GM23338 (cell line): ENCODE measurements at regions not wholly inside any gene's neighbourhood (a gene's known extent, or its start where the extent isn't known, plus 50 kb on each side); places are given as distances from the start of the nearest gene placed in this dataset.

Experiments
- ATAC-seq: fragments of 200-7000 bp; cut with Tn5 transposase; 3 replicates; pipeline ENCODE4 v1.9.1; 2020
- DNase-seq: peaks from one replicate; pipeline ENCODE4 v3.0.0-alpha.2; 2015; ENCODE audit warnings: low spot score
- H2AFZ ChIP-seq: fragments of 200-600 bp; sonication (generic); 2 replicates; pipeline ENCODE4 v1.8.0; 2016; ENCODE audit warnings: antibody characterized with exemption, mild to moderate bottlenecking, moderate library complexity
- H3F3A ChIP-seq: fragments of 200-600 bp; sonication (generic); replicated peaks from 2 replicates; pipeline ENCODE4 v1.8.0; 2017; ENCODE audit warnings: antibody characterized with exemption, mixed run types, low read depth
- H3K27ac ChIP-seq: fragments of 200-600 bp; sonication (generic); 2 replicates; pipeline ENCODE4 v1.6.1; 2016; ENCODE audit warnings: low read depth
- H3K27me3 ChIP-seq: fragments of 200-600 bp; sonication (generic); 2 replicates; pipeline ENCODE4 v1.8.0; 2016; ENCODE audit warnings: mild to moderate bottlenecking, mixed run types, moderate library complexity; ENCODE audit not compliant: insufficient read depth
- H3K36me3 ChIP-seq: fragments of 200-600 bp; sonication (generic); 2 replicates; pipeline ENCODE4 v1.8.0; 2016; ENCODE audit warnings: mild to moderate bottlenecking; ENCODE audit not compliant: insufficient read depth
- H3K4me1 ChIP-seq: fragments of 200-600 bp; sonication (generic); 2 replicates; pipeline ENCODE4 v1.8.0; 2016; ENCODE audit warnings: mild to moderate bottlenecking, moderate library complexity; ENCODE audit not compliant: insufficient read depth
- H3K4me2 ChIP-seq: fragments of 200-600 bp; sonication (generic); 2 replicates; pipeline ENCODE4 v1.7.1; 2017; ENCODE audit warnings: mixed run types
- H3K4me3 ChIP-seq: fragments of 200-600 bp; sonication (generic); 2 replicates; pipeline ENCODE4 v1.6.1; 2016; ENCODE audit warnings: mixed run types
- H3K79me2 ChIP-seq: fragments of 200-600 bp; sonication (generic); replicated peaks from 2 replicates; pipeline ENCODE4 v1.8.0; 2017; ENCODE audit warnings: mild to moderate bottlenecking; ENCODE audit not compliant: insufficient read depth
- H3K9me2 ChIP-seq: fragments of 200-600 bp; sonication (generic); 2 replicates; pipeline ENCODE4 v1.8.0; 2017; ENCODE audit not compliant: insufficient read depth
- H4K20me1 ChIP-seq: fragments of 200-600 bp; sonication (generic); replicated peaks from 2 replicates; pipeline ENCODE4 v1.8.0; 2017; ENCODE audit warnings: mild to moderate bottlenecking; ENCODE audit not compliant: insufficient read depth
- H3K27ac Mint-ChIP-seq: 2 replicates; pipeline ENCODE4 v1.8.0; 2020; ENCODE audit warnings: inconsistent platforms, mild to moderate bottlenecking, moderate library complexity, mixed read lengths
- H3K27me3 Mint-ChIP-seq: 3 replicates; pipeline ENCODE4 v1.8.0; 2022; ENCODE audit warnings: low read depth, mild to moderate bottlenecking, moderate library complexity, mixed read lengths, inconsistent platforms; ENCODE audit not compliant: insufficient read depth, poor library complexity
- H3K36me3 Mint-ChIP-seq: 3 replicates; pipeline ENCODE4 v1.8.0; 2021; ENCODE audit warnings: low read depth, mild to moderate bottlenecking, inconsistent platforms, moderate library complexity, mixed read lengths
- H3K4me1 Mint-ChIP-seq: 3 replicates; pipeline ENCODE4 v1.8.0; 2020; ENCODE audit warnings: mild to moderate bottlenecking, inconsistent platforms, mixed read lengths
- H3K4me3 Mint-ChIP-seq: 3 replicates; pipeline ENCODE4 v1.8.0; 2021; ENCODE audit warnings: moderate library complexity, mild to moderate bottlenecking, inconsistent platforms, mixed read lengths
- H3K9me3 Mint-ChIP-seq: 3 replicates; pipeline ENCODE4 v1.8.0; 2020; ENCODE audit warnings: moderate library complexity, mild to moderate bottlenecking, inconsistent platforms, mixed read lengths
- CTCF ChIP-seq, 2 experiments: fragments of 200-600 bp in 1 of 2; sonication (generic) in 1 of 2; conservative IDR thresholded peaks; 2 replicates each; pipeline versions ENCODE4 v1.5.1 to v1.6.1; 2016 to 2017; ENCODE audit warnings: antibody characterized with exemption in 2 of 2, low read depth in 2 of 2, mild to moderate bottlenecking in 2 of 2, moderate library complexity in 1 of 2
- EZH2 ChIP-seq: fragments of 200-600 bp; sonication (generic); IDR thresholded peaks from one replicate; pipeline ENCODE4 v1.8.0; 2017; ENCODE audit warnings: antibody characterized with exemption, mild to moderate bottlenecking, low read depth; ENCODE audit not compliant: unreplicated experiment
- NANOG ChIP-seq: IDR thresholded peaks from 2 replicates; pipeline ENCODE4 v1.6.1; 2016; ENCODE audit warnings: antibody characterized with exemption, borderline replicate concordance
- POLR2AphosphoS5 ChIP-seq: IDR thresholded peaks from 2 replicates; pipeline ENCODE4 v1.6.1; 2016; ENCODE audit warnings: antibody characterized with exemption, low read depth
- TF ChIP-seq, protein P1 (sequence below): fragments of 250-450 bp; sonication (Bioruptor Pico); IDR thresholded peaks from 2 replicates; pipeline ENCODE4 v1.5.0; 2020; ENCODE audit warnings: mild to moderate bottlenecking, moderate library complexity
- TF ChIP-seq, protein P2 (sequence below): IDR thresholded peaks from 2 replicates; pipeline ENCODE4 v1.6.1; 2016; ENCODE audit warnings: antibody characterized with exemption

GRCh38 chr10:78754269-78755062 is 314.3 kb upstream of the ZMIZ1 start:
- no peak overlapping the region for H3K27ac Mint-ChIP-seq

GRCh38 chr10:78755063-78755701 is 313.6 kb upstream of the ZMIZ1 start:
- H4K20me1 ChIP-seq = no peaks in the 10 kb centered on the region
- H3K36me3 Mint-ChIP-seq = no peaks in the 10 kb centered on the region
- peaks cover 16% of the 10 kb centered on the region for H3K27me3 Mint-ChIP-seq
- H2AFZ ChIP-seq = peak overlapping the region; percentile 89
- H3K4me1 ChIP-seq = no peaks in the 10 kb centered on the region; the same call in 1 of the 2 replicates
- ATAC-seq (no peak), DNase-seq (no peak)
- TF ChIP-seq, protein P1, sequence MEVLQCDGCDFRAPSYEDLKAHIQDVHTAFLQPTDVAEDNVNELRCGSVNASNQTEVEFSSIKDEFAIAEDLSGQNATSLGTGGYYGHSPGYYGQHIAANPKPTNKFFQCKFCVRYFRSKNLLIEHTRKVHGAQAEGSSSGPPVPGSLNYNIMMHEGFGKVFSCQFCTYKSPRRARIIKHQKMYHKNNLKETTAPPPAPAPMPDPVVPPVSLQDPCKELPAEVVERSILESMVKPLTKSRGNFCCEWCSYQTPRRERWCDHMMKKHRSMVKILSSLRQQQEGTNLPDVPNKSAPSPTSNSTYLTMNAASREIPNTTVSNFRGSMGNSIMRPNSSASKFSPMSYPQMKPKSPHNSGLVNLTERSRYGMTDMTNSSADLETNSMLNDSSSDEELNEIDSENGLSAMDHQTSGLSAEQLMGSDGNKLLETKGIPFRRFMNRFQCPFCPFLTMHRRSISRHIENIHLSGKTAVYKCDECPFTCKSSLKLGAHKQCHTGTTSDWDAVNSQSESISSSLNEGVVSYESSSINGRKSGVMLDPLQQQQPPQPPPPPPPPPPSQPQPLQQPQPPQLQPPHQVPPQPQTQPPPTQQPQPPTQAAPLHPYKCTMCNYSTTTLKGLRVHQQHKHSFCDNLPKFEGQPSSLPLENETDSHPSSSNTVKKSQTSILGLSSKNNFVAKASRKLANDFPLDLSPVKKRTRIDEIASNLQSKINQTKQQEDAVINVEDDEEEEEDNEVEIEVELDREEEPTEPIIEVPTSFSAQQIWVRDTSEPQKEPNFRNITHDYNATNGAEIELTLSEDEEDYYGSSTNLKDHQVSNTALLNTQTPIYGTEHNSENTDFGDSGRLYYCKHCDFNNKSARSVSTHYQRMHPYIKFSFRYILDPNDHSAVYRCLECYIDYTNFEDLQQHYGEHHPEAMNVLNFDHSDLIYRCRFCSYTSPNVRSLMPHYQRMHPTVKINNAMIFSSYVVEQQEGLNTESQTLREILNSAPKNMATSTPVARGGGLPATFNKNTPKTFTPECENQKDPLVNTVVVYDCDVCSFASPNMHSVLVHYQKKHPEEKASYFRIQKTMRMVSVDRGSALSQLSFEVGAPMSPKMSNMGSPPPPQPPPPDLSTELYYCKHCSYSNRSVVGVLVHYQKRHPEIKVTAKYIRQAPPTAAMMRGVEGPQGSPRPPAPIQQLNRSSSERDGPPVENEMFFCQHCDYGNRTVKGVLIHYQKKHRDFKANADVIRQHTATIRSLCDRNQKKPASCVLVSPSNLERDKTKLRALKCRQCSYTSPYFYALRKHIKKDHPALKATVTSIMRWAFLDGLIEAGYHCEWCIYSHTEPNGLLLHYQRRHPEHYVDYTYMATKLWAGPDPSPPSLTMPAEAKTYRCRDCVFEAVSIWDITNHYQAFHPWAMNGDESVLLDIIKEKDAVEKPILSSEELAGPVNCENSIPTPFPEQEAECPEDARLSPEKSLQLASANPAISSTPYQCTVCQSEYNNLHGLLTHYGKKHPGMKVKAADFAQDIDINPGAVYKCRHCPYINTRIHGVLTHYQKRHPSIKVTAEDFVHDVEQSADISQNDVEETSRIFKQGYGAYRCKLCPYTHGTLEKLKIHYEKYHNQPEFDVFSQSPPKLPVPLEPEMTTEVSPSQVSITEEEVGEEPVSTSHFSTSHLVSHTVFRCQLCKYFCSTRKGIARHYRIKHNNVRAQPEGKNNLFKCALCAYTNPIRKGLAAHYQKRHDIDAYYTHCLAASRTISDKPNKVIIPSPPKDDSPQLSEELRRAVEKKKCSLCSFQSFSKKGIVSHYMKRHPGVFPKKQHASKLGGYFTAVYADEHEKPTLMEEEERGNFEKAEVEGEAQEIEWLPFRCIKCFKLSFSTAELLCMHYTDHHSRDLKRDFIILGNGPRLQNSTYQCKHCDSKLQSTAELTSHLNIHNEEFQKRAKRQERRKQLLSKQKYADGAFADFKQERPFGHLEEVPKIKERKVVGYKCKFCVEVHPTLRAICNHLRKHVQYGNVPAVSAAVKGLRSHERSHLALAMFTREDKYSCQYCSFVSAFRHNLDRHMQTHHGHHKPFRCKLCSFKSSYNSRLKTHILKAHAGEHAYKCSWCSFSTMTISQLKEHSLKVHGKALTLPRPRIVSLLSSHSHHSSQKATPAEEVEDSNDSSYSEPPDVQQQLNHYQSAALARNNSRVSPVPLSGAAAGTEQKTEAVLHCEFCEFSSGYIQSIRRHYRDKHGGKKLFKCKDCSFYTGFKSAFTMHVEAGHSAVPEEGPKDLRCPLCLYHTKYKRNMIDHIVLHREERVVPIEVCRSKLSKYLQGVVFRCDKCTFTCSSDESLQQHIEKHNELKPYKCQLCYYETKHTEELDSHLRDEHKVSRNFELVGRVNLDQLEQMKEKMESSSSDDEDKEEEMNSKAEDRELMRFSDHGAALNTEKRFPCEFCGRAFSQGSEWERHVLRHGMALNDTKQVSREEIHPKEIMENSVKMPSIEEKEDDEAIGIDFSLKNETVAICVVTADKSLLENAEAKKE (CRISPR knock-in tag) = no peak
- no peak for TF ChIP-seq CTCF (conservative IDR thresholded peaks at IDR 0.05; ENCODE audit: low read depth in 2 of 2)
- H3K4me1 Mint-ChIP-seq = peaks cover 25% of the 10 kb centered on the region
- no peaks in the 10 kb centered on the region for H3F3A ChIP-seq
- H3K27ac ChIP-seq = no peak overlapping the region
- no peak overlapping the region for H3K27ac Mint-ChIP-seq
- H3K79me2 ChIP-seq = no peaks in the 10 kb centered on the region
- no peaks in the 10 kb centered on the region for H3K27me3 ChIP-seq
- no peaks in the 10 kb centered on the region for H3K9me2 ChIP-seq
- H3K4me3 ChIP-seq = no peak overlapping the region
- H3K4me2 ChIP-seq = no peak overlapping the region
- no peak overlapping the region for H3K4me3 Mint-ChIP-seq
- no peaks in the 10 kb centered on the region for H3K36me3 ChIP-seq
- no peaks in the 10 kb centered on the region for H3K9me3 Mint-ChIP-seq

More at GRCh38 chr10:78754269-78755062, 314.3 kb upstream of the ZMIZ1 start:
- no peak overlapping the region for H3K4me2 ChIP-seq
- H3K36me3 ChIP-seq = no peaks in the 10 kb centered on the region
- no peaks in the 10 kb centered on the region for H3K36me3 Mint-ChIP-seq
- TF ChIP-seq POLR2AphosphoS5 (no peak), NANOG (no peak), EZH2 (no peak)
- TF ChIP-seq, protein P2, sequence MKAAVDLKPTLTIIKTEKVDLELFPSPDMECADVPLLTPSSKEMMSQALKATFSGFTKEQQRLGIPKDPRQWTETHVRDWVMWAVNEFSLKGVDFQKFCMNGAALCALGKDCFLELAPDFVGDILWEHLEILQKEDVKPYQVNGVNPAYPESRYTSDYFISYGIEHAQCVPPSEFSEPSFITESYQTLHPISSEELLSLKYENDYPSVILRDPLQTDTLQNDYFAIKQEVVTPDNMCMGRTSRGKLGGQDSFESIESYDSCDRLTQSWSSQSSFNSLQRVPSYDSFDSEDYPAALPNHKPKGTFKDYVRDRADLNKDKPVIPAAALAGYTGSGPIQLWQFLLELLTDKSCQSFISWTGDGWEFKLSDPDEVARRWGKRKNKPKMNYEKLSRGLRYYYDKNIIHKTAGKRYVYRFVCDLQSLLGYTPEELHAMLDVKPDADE = no peak
- H3K27me3 ChIP-seq = no peaks in the 10 kb centered on the region
- H3K9me2 ChIP-seq = peaks cover 4% of the 10 kb centered on the region
- no peaks in the 10 kb centered on the region for H4K20me1 ChIP-seq
- H3F3A ChIP-seq = no peaks in the 10 kb centered on the region
- DNase-seq (peak; percentile 46), ATAC-seq (no peak)
- H3K4me1 Mint-ChIP-seq = peaks cover 25% of the 10 kb centered on the region
- H3K27me3 Mint-ChIP-seq = peaks cover 15% of the 10 kb centered on the region
- H3K4me3 ChIP-seq = no peak overlapping the region
- H3K27ac ChIP-seq = no peak overlapping the region
- H3K79me2 ChIP-seq = no peaks in the 10 kb centered on the region
- no peaks in the 10 kb centered on the region; the same call in 1 of the 2 replicates for H3K4me1 ChIP-seq
- no peaks in the 10 kb centered on the region for H3K9me3 Mint-ChIP-seq
- H3K4me3 Mint-ChIP-seq = no peak overlapping the region
- 0 out of 2 replicates have a peak overlapping the region, but pooled peaks have one; percentile 7 for H2AFZ ChIP-seq
